ENCODE measurements at regions not wholly inside any gene's neighbourhood (a gene's known extent, or its start where the extent isn't known, plus 50 kb on each side); places are given as distances from the start of the nearest gene placed in this dataset.
A peak's percentile ranks its signal among the peaks of the same experiment; 100 is the strongest.

- TF ChIP-seq, protein P1, sequence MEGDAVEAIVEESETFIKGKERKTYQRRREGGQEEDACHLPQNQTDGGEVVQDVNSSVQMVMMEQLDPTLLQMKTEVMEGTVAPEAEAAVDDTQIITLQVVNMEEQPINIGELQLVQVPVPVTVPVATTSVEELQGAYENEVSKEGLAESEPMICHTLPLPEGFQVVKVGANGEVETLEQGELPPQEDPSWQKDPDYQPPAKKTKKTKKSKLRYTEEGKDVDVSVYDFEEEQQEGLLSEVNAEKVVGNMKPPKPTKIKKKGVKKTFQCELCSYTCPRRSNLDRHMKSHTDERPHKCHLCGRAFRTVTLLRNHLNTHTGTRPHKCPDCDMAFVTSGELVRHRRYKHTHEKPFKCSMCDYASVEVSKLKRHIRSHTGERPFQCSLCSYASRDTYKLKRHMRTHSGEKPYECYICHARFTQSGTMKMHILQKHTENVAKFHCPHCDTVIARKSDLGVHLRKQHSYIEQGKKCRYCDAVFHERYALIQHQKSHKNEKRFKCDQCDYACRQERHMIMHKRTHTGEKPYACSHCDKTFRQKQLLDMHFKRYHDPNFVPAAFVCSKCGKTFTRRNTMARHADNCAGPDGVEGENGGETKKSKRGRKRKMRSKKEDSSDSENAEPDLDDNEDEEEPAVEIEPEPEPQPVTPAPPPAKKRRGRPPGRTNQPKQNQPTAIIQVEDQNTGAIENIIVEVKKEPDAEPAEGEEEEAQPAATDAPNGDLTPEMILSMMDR (IDR thresholded peaks at IDR 0.05; ENCODE audit: poor library complexity, severe bottlenecking) = no peak
- no peaks in the 10 kb centered on the region for H3K9me3 ChIP-seq (ENCODE audit: severe bottlenecking)
- no peaks in the 10 kb centered on the region; the same call in 1 of the 2 replicates for H3K36me3 ChIP-seq (ENCODE audit: low read depth)
- DNase-seq (ENCODE audit: low spot score) (no peak), ATAC-seq (ENCODE audit: low read depth) (no peak; the same call in 2 of the 3 replicates)
- H3K4me1 ChIP-seq (ENCODE audit: insufficient read depth, poor library complexity, severe bottlenecking) = peaks cover 10% of the 10 kb centered on the region
- H3K27ac ChIP-seq (ENCODE audit: poor library complexity, severe bottlenecking) = no peak overlapping the region
- H3K27me3 ChIP-seq (ENCODE audit: insufficient read depth, poor library complexity, severe bottlenecking) = no peaks in the 10 kb centered on the region
- H3K4me3 ChIP-seq (ENCODE audit: severe bottlenecking) = no peak overlapping the region
Observed at GRCh38 chr9:88658311-88658822, 123.4 kb downstream of the NXNL2 start.

GRCh38 chr9:88659126-88659525, 124.1 kb downstream of the NXNL2 start:
- TF ChIP-seq, protein P1 (IDR thresholded peaks at IDR 0.05; ENCODE audit: poor library complexity, severe bottlenecking) = no peak
- Histone ChIP-seq H3K27me3 (ENCODE audit: insufficient read depth, poor library complexity, severe bottlenecking) (no peaks in the 10 kb centered on the region), H3K4me3 (ENCODE audit: severe bottlenecking) (no peak overlapping the region), H3K36me3 (ENCODE audit: low read depth) (no peaks in the 10 kb centered on the region; the same call in 1 of the 2 replicates), H3K4me1 (ENCODE audit: insufficient read depth, poor library complexity, severe bottlenecking) (peaks cover 10% of the 10 kb centered on the region), H3K27ac (ENCODE audit: poor library complexity, severe bottlenecking) (no peak overlapping the region), H3K9me3 (ENCODE audit: severe bottlenecking) (no peaks in the 10 kb centered on the region)
- ATAC-seq (ENCODE audit: low read depth) (0 out of 3 replicates have a peak, but pooled peaks have one; percentile 40), DNase-seq (ENCODE audit: low spot score) (no peak)

GRCh38 chr9:88660611-88661010, 125.6 kb downstream of the NXNL2 start:
- H3K4me3 ChIP-seq (ENCODE audit: severe bottlenecking) = no peak overlapping the region
- no peaks in the 10 kb centered on the region for H3K9me3 ChIP-seq (ENCODE audit: severe bottlenecking)
- DNase-seq (ENCODE audit: low spot score) (no peak), ATAC-seq (ENCODE audit: low read depth) (no peak)
- no peaks in the 10 kb centered on the region; the same call in 1 of the 2 replicates for H3K36me3 ChIP-seq (ENCODE audit: low read depth)
- H3K27me3 ChIP-seq (ENCODE audit: insufficient read depth, poor library complexity, severe bottlenecking) = no peaks in the 10 kb centered on the region
- TF ChIP-seq, protein P1 (IDR thresholded peaks at IDR 0.05; ENCODE audit: poor library complexity, severe bottlenecking) = peak; percentile 24
- H3K27ac ChIP-seq (ENCODE audit: poor library complexity, severe bottlenecking) = no peak overlapping the region
- H3K4me1 ChIP-seq (ENCODE audit: insufficient read depth, poor library complexity, severe bottlenecking) = peaks cover 10% of the 10 kb centered on the region

GRCh38 chr9:88661759-88662158, 126.8 kb downstream of the NXNL2 start:
- Histone ChIP-seq H3K9me3 (ENCODE audit: severe bottlenecking) (no peaks in the 10 kb centered on the region), H3K27ac (ENCODE audit: poor library complexity, severe bottlenecking) (no peak overlapping the region), H3K4me3 (ENCODE audit: severe bottlenecking) (no peak overlapping the region), H3K36me3 (ENCODE audit: low read depth) (no peaks in the 10 kb centered on the region; the same call in 1 of the 2 replicates), H3K27me3 (ENCODE audit: insufficient read depth, poor library complexity, severe bottlenecking) (no peaks in the 10 kb centered on the region), H3K4me1 (ENCODE audit: insufficient read depth, poor library complexity, severe bottlenecking) (peaks cover 10% of the 10 kb centered on the region)
- TF ChIP-seq, protein P1 (IDR thresholded peaks at IDR 0.05; ENCODE audit: poor library complexity, severe bottlenecking) = peak; percentile 31
- no peak for DNase-seq (ENCODE audit: low spot score)
- no peak for ATAC-seq (ENCODE audit: low read depth)

DNA sequence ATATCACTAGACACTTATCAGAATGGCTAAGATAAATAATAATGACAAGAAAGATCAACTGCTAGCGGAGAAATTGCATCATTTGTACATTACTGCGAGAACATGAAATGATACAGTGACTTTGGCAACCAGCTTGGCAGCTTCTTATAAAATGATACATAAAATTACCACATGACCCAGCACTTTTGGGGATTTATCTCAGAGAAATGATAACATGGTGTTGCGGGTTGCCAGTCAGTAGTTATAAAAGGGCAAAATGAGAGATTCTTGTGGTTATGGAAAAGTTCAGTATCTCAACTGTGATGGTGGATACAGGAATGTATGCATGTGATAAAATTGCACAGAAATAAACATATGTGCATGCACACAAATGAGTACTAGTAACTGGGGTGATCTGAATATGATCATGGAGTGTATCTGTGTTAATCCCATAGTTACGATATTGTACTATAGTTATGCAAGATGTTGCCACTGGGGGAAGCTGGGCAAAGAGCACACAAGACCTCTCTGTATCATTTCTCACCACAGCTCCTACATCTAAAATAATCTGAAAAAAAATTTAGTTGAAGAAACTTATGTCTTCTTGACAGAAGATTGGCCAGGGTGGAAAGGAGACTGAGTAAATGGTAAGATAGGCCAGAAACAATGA, 128.9 kb downstream of the NXNL2 start:
- ATAC-seq (ENCODE audit: low read depth) (no peak), DNase-seq (ENCODE audit: low spot score) (no peak)
- Histone ChIP-seq H3K9me3 (ENCODE audit: severe bottlenecking) (no peaks in the 10 kb centered on the region), H3K4me3 (ENCODE audit: severe bottlenecking) (no peak overlapping the region), H3K27me3 (ENCODE audit: insufficient read depth, poor library complexity, severe bottlenecking) (no peaks in the 10 kb centered on the region), H3K4me1 (ENCODE audit: insufficient read depth, poor library complexity, severe bottlenecking) (peaks cover 1% of the 10 kb centered on the region), H3K27ac (ENCODE audit: poor library complexity, severe bottlenecking) (no peak overlapping the region), H3K36me3 (ENCODE audit: low read depth) (no peaks in the 10 kb centered on the region)
- TF ChIP-seq, protein P1 (IDR thresholded peaks at IDR 0.05; ENCODE audit: poor library complexity, severe bottlenecking) = no peak

Data from RWPE2 (cell line).